GM18505 (cell line): ENCODE measurements at regions not wholly inside any gene's neighbourhood (a gene's known extent, or its start where the extent isn't known, plus 50 kb on each side); places are given as distances from the start of the nearest gene placed in this dataset.

ENCODE experiments used
- ATAC-seq: cut with Tn5 transposase; IDR thresholded peaks from one replicate; pipeline ENCODE4 v1.9.1; 2021; ENCODE audit not compliant: unreplicated experiment
- POLR2A ChIP-seq: IDR thresholded peaks from 4 replicates; pipeline ENCODE4 v1.6.1; 2011; ENCODE audit warnings: borderline replicate concordance; ENCODE audit not compliant: insufficient read depth, insufficient read length; ENCODE audit errors: extremely low read depth

- ATAC-seq, result no peak
- TF ChIP-seq POLR2A, result no peak
These were observed 175.8 kb upstream of the STT3B start for GRCh38 chr3:31356941-31357340.

- no peak for ATAC-seq
- TF ChIP-seq POLR2A, result no peak
These were observed 175.3 kb upstream of the STT3B start for GRCh38 chr3:31357451-31357850.

GRCh38 chr3:31358473-31359070 is 174.2 kb upstream of the STT3B start:
- no peak for ATAC-seq
- no peak for TF ChIP-seq POLR2A

- ATAC-seq, result no peak
- no peak for TF ChIP-seq POLR2A
These were observed 171.1 kb upstream of the STT3B start for GRCh38 chr3:31361371-31362273.

GRCh38 chr3:31364188-31364587 is 168.5 kb upstream of the STT3B start:
- ATAC-seq, result no peak
- no peak for TF ChIP-seq POLR2A

- TF ChIP-seq POLR2A, result no peak
- ATAC-seq, result no peak
These were observed 168.0 kb upstream of the STT3B start for GRCh38 chr3:31364711-31365110.

- no peak for TF ChIP-seq POLR2A
- no peak for ATAC-seq
These were observed 165.2 kb upstream of the STT3B start for GRCh38 chr3:31367518-31367917.

GRCh38 chr3:31369637-31370379 is 162.9 kb upstream of the STT3B start:
- ATAC-seq, result no peak
- no peak for TF ChIP-seq POLR2A

- TF ChIP-seq POLR2A, result no peak
- ATAC-seq, result no peak
These were observed 162.4 kb upstream of the STT3B start for GRCh38 chr3:31370380-31370666.

- ATAC-seq, result no peak
These were observed 162.0 kb upstream of the STT3B start for GRCh38 chr3:31370681-31371080.

GRCh38 chr3:31371484-31372177 is 161.1 kb upstream of the STT3B start:
- no peak for ATAC-seq
- TF ChIP-seq POLR2A, result no peak

More at GRCh38 chr3:31370681-31371080, 162.0 kb upstream of the STT3B start:
- no peak for TF ChIP-seq POLR2A

- no peak for TF ChIP-seq POLR2A
- ATAC-seq, result no peak
These were observed 159.0 kb upstream of the STT3B start for GRCh38 chr3:31373681-31374080.

- no peak for TF ChIP-seq POLR2A
These were observed 155.6 kb upstream of the STT3B start for GRCh38 chr3:31377045-31377642.

More at GRCh38 chr3:31377045-31377642, 155.6 kb upstream of the STT3B start:
- no peak for ATAC-seq
